ENCODE measurements at regions not wholly inside any gene's neighbourhood (a gene's known extent, or its start where the extent isn't known, plus 50 kb on each side); places are given as distances from the start of the nearest gene placed in this dataset.

DNA sequence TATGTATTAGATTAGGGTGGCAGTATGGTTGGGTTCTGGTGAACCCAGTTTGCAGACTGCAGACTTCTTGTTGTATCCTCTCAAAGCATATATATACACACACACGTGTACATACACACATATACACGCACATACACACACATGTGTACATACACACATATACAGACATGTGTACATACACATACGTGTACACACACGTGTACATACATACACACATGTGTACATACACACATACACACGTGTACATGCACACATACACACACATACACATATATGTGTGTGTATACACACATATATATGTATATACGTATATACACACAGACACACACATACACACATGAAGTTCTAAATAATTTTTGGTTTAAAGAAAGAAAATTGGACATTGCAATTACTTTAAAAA lies 780.2 kb downstream of the FLRT2 start:
- TF ChIP-seq CTCF (IDR thresholded peaks at IDR 0.05; ENCODE audit: low read depth, low read length) = no peak

DNA sequence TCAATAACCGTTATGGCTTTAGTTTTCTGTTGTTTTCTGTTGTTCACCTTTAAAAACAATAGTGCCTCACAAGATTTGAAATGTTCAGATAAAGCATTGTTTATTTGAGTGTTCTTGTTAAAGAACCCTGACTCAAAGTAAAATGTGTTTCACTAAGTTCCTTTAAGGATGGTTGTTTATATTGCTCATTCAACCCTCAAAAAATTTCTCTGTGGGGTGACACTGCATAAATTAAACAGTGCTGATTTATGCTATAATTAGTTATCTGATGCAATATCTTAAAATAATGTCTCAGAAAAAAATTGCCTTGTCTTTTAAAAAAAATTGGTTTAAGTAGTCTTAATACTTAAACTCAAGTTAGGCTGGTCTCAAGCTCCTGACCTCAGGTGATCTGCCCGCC lies 775.1 kb downstream of the FLRT2 start:
- H3K27me3 ChIP-seq = no peaks in the 10 kb centered on the region
- no peak overlapping the region for H3K4me3 ChIP-seq
- no peak for DNase-seq (ENCODE audit: low read depth in 1 of 2, low spot score in 1 of 2)
- H3K27ac ChIP-seq = no peak overlapping the region
- no peaks in the 10 kb centered on the region for H3K9me3 ChIP-seq (ENCODE audit: low read depth)
- TF ChIP-seq CTCF (IDR thresholded peaks at IDR 0.05; ENCODE audit: low read depth, low read length) = no peak
- no peaks in the 10 kb centered on the region for H3K36me3 ChIP-seq
- no peaks in the 10 kb centered on the region for H3K4me1 ChIP-seq (ENCODE audit: low read depth)

More for the DNA sequence above, 780.2 kb downstream of the FLRT2 start:
- Histone ChIP-seq H3K36me3 (no peaks in the 10 kb centered on the region), H3K27ac (no peak overlapping the region), H3K27me3 (no peaks in the 10 kb centered on the region), H3K4me1 (ENCODE audit: low read depth) (no peaks in the 10 kb centered on the region), H3K9me3 (ENCODE audit: low read depth) (no peaks in the 10 kb centered on the region), H3K4me3 (no peak overlapping the region)
- no peak for DNase-seq (ENCODE audit: low read depth in 1 of 2, low spot score in 1 of 2)

- Histone ChIP-seq H3K4me1 (ENCODE audit: low read depth) (no peaks in the 10 kb centered on the region), H3K27me3 (no peaks in the 10 kb centered on the region), H3K27ac (no peak overlapping the region), H3K36me3 (no peaks in the 10 kb centered on the region), H3K9me3 (ENCODE audit: low read depth) (no peaks in the 10 kb centered on the region), H3K4me3 (no peak overlapping the region)
- DNase-seq (ENCODE audit: low read depth in 1 of 2, low spot score in 1 of 2) = no peak
- no peak for TF ChIP-seq CTCF (IDR thresholded peaks at IDR 0.05; ENCODE audit: low read depth, low read length)
Measured at GRCh38 chr14:86299994-86300393, 770.0 kb downstream of the FLRT2 start.

- Histone ChIP-seq H3K4me1 (ENCODE audit: low read depth) (no peaks in the 10 kb centered on the region), H3K27ac (no peak overlapping the region)
- DNase-seq (ENCODE audit: low read depth in 1 of 2, low spot score in 1 of 2) = peak in 1 of 2 donors; percentile 40
Measured at GRCh38 chr14:86296173-86296572, 766.2 kb downstream of the FLRT2 start.

GRCh38 chr14:86288336-86288735 lies 758.4 kb downstream of the FLRT2 start:
- H3K36me3 ChIP-seq = no peaks in the 10 kb centered on the region
- TF ChIP-seq CTCF (IDR thresholded peaks at IDR 0.05; ENCODE audit: low read depth, low read length) = no peak
- H3K4me1 ChIP-seq (ENCODE audit: low read depth) = no peaks in the 10 kb centered on the region
- H3K27me3 ChIP-seq = no peaks in the 10 kb centered on the region
- H3K9me3 ChIP-seq (ENCODE audit: low read depth) = no peaks in the 10 kb centered on the region
- no peak overlapping the region for H3K27ac ChIP-seq
- H3K4me3 ChIP-seq = no peak overlapping the region
- no peak for DNase-seq (ENCODE audit: low read depth in 1 of 2, low spot score in 1 of 2)

More at GRCh38 chr14:86296173-86296572, 766.2 kb downstream of the FLRT2 start:
- H3K9me3 ChIP-seq (ENCODE audit: low read depth) = no peaks in the 10 kb centered on the region
- no peaks in the 10 kb centered on the region for H3K27me3 ChIP-seq
- H3K4me3 ChIP-seq = no peak overlapping the region
- no peak for TF ChIP-seq CTCF (IDR thresholded peaks at IDR 0.05; ENCODE audit: low read depth, low read length)
- H3K36me3 ChIP-seq = no peaks in the 10 kb centered on the region

DNA sequence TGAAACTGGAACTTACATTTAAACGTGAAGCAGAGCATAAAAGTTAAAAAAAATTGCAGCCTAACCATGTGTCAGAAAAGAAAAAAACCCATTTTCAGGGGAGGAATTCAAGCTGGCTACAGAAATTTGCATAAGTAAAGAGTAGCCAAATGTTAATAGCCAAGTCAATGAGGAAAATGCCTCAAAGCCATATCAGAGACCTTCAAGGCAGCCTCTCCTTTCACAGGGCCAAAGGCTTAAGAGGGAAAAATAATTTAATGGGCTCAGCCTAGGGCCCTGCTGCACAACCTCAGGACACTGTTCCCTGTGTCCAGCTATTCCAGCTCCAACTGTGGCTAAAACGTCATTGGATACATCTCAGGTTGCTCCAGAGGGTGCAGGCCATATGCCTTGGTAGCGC lies 749.5 kb downstream of the FLRT2 start:
- Histone ChIP-seq H3K36me3 (no peaks in the 10 kb centered on the region), H3K4me3 (no peak overlapping the region), H3K27ac (no peak overlapping the region), H3K9me3 (ENCODE audit: low read depth) (no peaks in the 10 kb centered on the region), H3K27me3 (no peaks in the 10 kb centered on the region), H3K4me1 (ENCODE audit: low read depth) (no peaks in the 10 kb centered on the region)
- no peak for TF ChIP-seq CTCF (IDR thresholded peaks at IDR 0.05; ENCODE audit: low read depth, low read length)
- DNase-seq (ENCODE audit: low read depth in 1 of 2, low spot score in 1 of 2) = no peak
